Omental fat pad (tissue), 3 donors: ENCODE measurements at regions not wholly inside any gene's neighbourhood (a gene's known extent, or its start where the extent isn't known, plus 50 kb on each side); places are given as distances from the start of the nearest gene placed in this dataset.

Source experiments
- ATAC-seq: fragments of 150-250 bp; one replicate; pipeline ENCODE4 v1.9.1; 2016; ENCODE audit warnings: mild to moderate bottlenecking, moderate library complexity; ENCODE audit not compliant: low FRiP score
- DNase-seq: peaks from one replicate; pipeline ENCODE4 v3.0.0-alpha.2; 2019; ENCODE audit warnings: low spot score
- CTCF ChIP-seq, 3 donors: fragments of 450-650 bp; IDR thresholded peaks; one replicate each; pipeline ENCODE4 v1.5.1; 2016 to 2017; ENCODE audit warnings: antibody characterized with exemption in 3 of 3, mild to moderate bottlenecking in 3 of 3, moderate library complexity in 2 of 3

- DNase-seq (no peak), ATAC-seq (no peak)
- TF ChIP-seq CTCF (IDR thresholded peaks at IDR 0.05): no peak
These were observed 622.7 kb downstream of the LMO4 start for GRCh38 chr1:87951409-87951808.

GRCh38 chr1:87951852-87952251 is 623.2 kb downstream of the LMO4 start:
- ATAC-seq (no peak), DNase-seq (no peak)

GRCh38 chr1:87953121-87953520 is 624.4 kb downstream of the LMO4 start:
- no peak for TF ChIP-seq CTCF (IDR thresholded peaks at IDR 0.05)
- no peak for DNase-seq
- ATAC-seq: no peak

More at GRCh38 chr1:87951852-87952251, 623.2 kb downstream of the LMO4 start:
- no peak for TF ChIP-seq CTCF (IDR thresholded peaks at IDR 0.05)

GRCh38 chr1:87953732-87954344 is 625.2 kb downstream of the LMO4 start:
- peak; percentile 45 for ATAC-seq

GRCh38 chr1:87955038-87955437 is 626.4 kb downstream of the LMO4 start:
- ATAC-seq (no peak), DNase-seq (no peak)
- TF ChIP-seq CTCF (IDR thresholded peaks at IDR 0.05): no peak

More at GRCh38 chr1:87953732-87954344, 625.2 kb downstream of the LMO4 start:
- TF ChIP-seq CTCF (IDR thresholded peaks at IDR 0.05): peak in 1 of 3 donors; percentile 43
- peak; percentile 32 for DNase-seq

GRCh38 chr1:87956072-87956471 is 627.4 kb downstream of the LMO4 start:
- ATAC-seq: peak; percentile 96
- DNase-seq: no peak
- TF ChIP-seq CTCF (IDR thresholded peaks at IDR 0.05): no peak

GRCh38 chr1:87956750-87957149 is 628.1 kb downstream of the LMO4 start:
- DNase-seq (no peak), ATAC-seq (no peak)
- no peak for TF ChIP-seq CTCF (IDR thresholded peaks at IDR 0.05)
